ENCODE measurements at regions not wholly inside any gene's neighbourhood (a gene's known extent, or its start where the extent isn't known, plus 50 kb on each side); places are given as distances from the start of the nearest gene placed in this dataset.
A peak's percentile ranks its signal among the peaks of the same experiment; 100 is the strongest.

- Histone ChIP-seq H3K9me3 (ENCODE audit: low read depth) (no peaks in the 10 kb centered on the region), H3K36me3 (no peaks in the 10 kb centered on the region), H2AFZ (replicated peaks) (no peak overlapping the region), H3K27me3 (no peaks in the 10 kb centered on the region), H3F3A (ENCODE audit: low read depth) (peaks cover 16% of the 10 kb centered on the region), H3K4me3 (no peak overlapping the region), H3K4me2 (peak overlapping the region; percentile 20), H4K20me1 (ENCODE audit: low read depth) (no peaks in the 10 kb centered on the region), H3K79me2 (ENCODE audit: low read depth) (no peaks in the 10 kb centered on the region), H3K9ac (no peak overlapping the region), H3K27ac (peak overlapping the region; percentile 40), H3K4me1 (peaks cover 15% of the 10 kb centered on the region)
- DNase-seq (ENCODE audit: low spot score), result peak; percentile 33
- Mint-ChIP-seq H3K36me3 (peaks cover 1% of the 10 kb centered on the region), H3K9me3 (peaks cover 6% of the 10 kb centered on the region), H3K27me3 (ENCODE audit: insufficient read depth, low read depth) (peaks cover 4% of the 10 kb centered on the region), H3K27ac (no peak overlapping the region), H3K4me3 (no peak overlapping the region), H3K4me1 (peaks cover 23% of the 10 kb centered on the region)
- no peak for TF ChIP-seq EZH2 (IDR thresholded peaks at IDR 0.05)
- no peak for TF ChIP-seq CTCF (IDR thresholded peaks at IDR 0.05)
- no peak for TF ChIP-seq EZH2phosphoT487 (IDR thresholded peaks at IDR 0.05)
These were observed 64.8 kb upstream of the SGO1 start for GRCh38 chr3:20250786-20251185.

- H3K4me2 ChIP-seq, result no peak overlapping the region
- DNase-seq (ENCODE audit: low spot score), result no peak
- Mint-ChIP-seq H3K27ac (no peak overlapping the region), H3K9me3 (peaks cover 6% of the 10 kb centered on the region), H3K4me1 (peaks cover 23% of the 10 kb centered on the region), H3K36me3 (peaks cover 1% of the 10 kb centered on the region), H3K27me3 (ENCODE audit: insufficient read depth, low read depth) (peaks cover 4% of the 10 kb centered on the region), H3K4me3 (no peak overlapping the region)
- no peaks in the 10 kb centered on the region for H3K9me3 ChIP-seq (ENCODE audit: low read depth)
- H4K20me1 ChIP-seq (ENCODE audit: low read depth), result no peaks in the 10 kb centered on the region
- H3K27me3 ChIP-seq, result no peaks in the 10 kb centered on the region
- H3K36me3 ChIP-seq, result no peaks in the 10 kb centered on the region
- H3F3A ChIP-seq (ENCODE audit: low read depth), result peaks cover 16% of the 10 kb centered on the region
- TF ChIP-seq EZH2phosphoT487 (IDR thresholded peaks at IDR 0.05), result no peak
- TF ChIP-seq CTCF (IDR thresholded peaks at IDR 0.05), result no peak
- no peak for TF ChIP-seq EZH2 (IDR thresholded peaks at IDR 0.05)
- H3K79me2 ChIP-seq (ENCODE audit: low read depth), result no peaks in the 10 kb centered on the region
- peaks cover 15% of the 10 kb centered on the region for H3K4me1 ChIP-seq
- peak overlapping the region; percentile 40 for H3K27ac ChIP-seq
- no peak overlapping the region for H2AFZ ChIP-seq (replicated peaks)
- no peak overlapping the region for H3K4me3 ChIP-seq
- no peak overlapping the region for H3K9ac ChIP-seq
These were observed 64.3 kb upstream of the SGO1 start for GRCh38 chr3:20250314-20250713.

GRCh38 chr3:20246662-20247061 is 60.7 kb upstream of the SGO1 start:
- Histone ChIP-seq H3K4me2 (no peak overlapping the region), H3K27ac (no peak overlapping the region), H3K4me3 (no peak overlapping the region), H3K4me1 (peaks cover 7% of the 10 kb centered on the region), H4K20me1 (ENCODE audit: low read depth) (no peaks in the 10 kb centered on the region), H3K36me3 (no peaks in the 10 kb centered on the region), H2AFZ (replicated peaks) (no peak overlapping the region), H3K9ac (no peak overlapping the region), H3K27me3 (no peaks in the 10 kb centered on the region), H3K9me3 (ENCODE audit: low read depth) (peaks cover 3% of the 10 kb centered on the region), H3K79me2 (ENCODE audit: low read depth) (no peaks in the 10 kb centered on the region), H3F3A (ENCODE audit: low read depth) (peaks cover 10% of the 10 kb centered on the region)
- TF ChIP-seq CTCF (IDR thresholded peaks at IDR 0.05) (no peak), EZH2phosphoT487 (IDR thresholded peaks at IDR 0.05) (no peak), EZH2 (IDR thresholded peaks at IDR 0.05) (no peak)
- H3K4me1 Mint-ChIP-seq, result peaks cover 9% of the 10 kb centered on the region
- H3K4me3 Mint-ChIP-seq, result no peak overlapping the region
- no peak for DNase-seq (ENCODE audit: low spot score)
- peaks cover 1% of the 10 kb centered on the region for H3K36me3 Mint-ChIP-seq
- H3K27me3 Mint-ChIP-seq (ENCODE audit: insufficient read depth, low read depth), result peaks cover 4% of the 10 kb centered on the region
- peaks cover 8% of the 10 kb centered on the region for H3K9me3 Mint-ChIP-seq
- H3K27ac Mint-ChIP-seq, result no peak overlapping the region
